Activated naive CD8-positive, alpha-beta T cell treated with anti-CD3 and anti-CD28 coated beads, Interleukin-2, amount 50 U/mL, for 24 hours (primary cell): ENCODE measurements at regions not wholly inside any gene's neighbourhood (a gene's known extent, or its start where the extent isn't known, plus 50 kb on each side); places are given as distances from the start of the nearest gene placed in this dataset.

Source experiments
- ATAC-seq: fragments of 150-1000 bp; cut with Tn5 transposase; one replicate; pipeline ENCODE4 v1.10.0; 2021
- DNase-seq: peaks from one replicate; pipeline ENCODE4 v3.0.0; 2021
- H3K27ac Mint-ChIP-seq: one replicate; pipeline ENCODE4 v1.8.0; 2021; ENCODE audit warnings: mild to moderate bottlenecking, mixed read lengths
- H3K27me3 Mint-ChIP-seq: one replicate; pipeline ENCODE4 v1.8.0; 2021; ENCODE audit warnings: mixed read lengths
- H3K36me3 Mint-ChIP-seq: one replicate; pipeline ENCODE4 v1.8.0; 2021; ENCODE audit warnings: low read depth, mixed read lengths
- H3K4me1 Mint-ChIP-seq: one replicate; pipeline ENCODE4 v1.8.0; 2021; ENCODE audit warnings: mixed read lengths
- H3K4me3 Mint-ChIP-seq: one replicate; pipeline ENCODE4 v1.8.0; 2021; ENCODE audit warnings: mild to moderate bottlenecking, moderate library complexity, mixed read lengths
- H3K9me3 Mint-ChIP-seq: one replicate; pipeline ENCODE4 v1.8.0; 2021; ENCODE audit warnings: mixed read lengths

- H3K4me3 Mint-ChIP-seq: no peak overlapping the region
- peaks cover 10% of the 10 kb centered on the region for H3K4me1 Mint-ChIP-seq
- H3K9me3 Mint-ChIP-seq: no peaks in the 10 kb centered on the region
- H3K36me3 Mint-ChIP-seq: no peaks in the 10 kb centered on the region
- DNase-seq: peak; percentile 14
- ATAC-seq: no peak
- peaks cover 2% of the 10 kb centered on the region for H3K27me3 Mint-ChIP-seq
- H3K27ac Mint-ChIP-seq: no peak overlapping the region
Observed at GRCh38 chr1:229024528-229025130, 246.3 kb upstream of the RAB4A start.

GRCh38 chr1:229025576-229025975 lies 245.3 kb upstream of the RAB4A start:
- Mint-ChIP-seq H3K27ac (no peak overlapping the region), H3K27me3 (no peaks in the 10 kb centered on the region), H3K9me3 (no peaks in the 10 kb centered on the region), H3K36me3 (no peaks in the 10 kb centered on the region), H3K4me3 (no peak overlapping the region), H3K4me1 (peaks cover 10% of the 10 kb centered on the region)
- no peak for ATAC-seq
- DNase-seq: no peak

- Mint-ChIP-seq H3K4me3 (peak overlapping the region; percentile 73), H3K4me1 (peaks cover 10% of the 10 kb centered on the region), H3K27ac (peak overlapping the region; percentile 81), H3K9me3 (no peaks in the 10 kb centered on the region), H3K36me3 (no peaks in the 10 kb centered on the region), H3K27me3 (no peaks in the 10 kb centered on the region)
- ATAC-seq (no peak), DNase-seq (no peak)
Observed at GRCh38 chr1:229027158-229027557, 243.8 kb upstream of the RAB4A start.

- peak overlapping the region; percentile 81 for H3K27ac Mint-ChIP-seq
- peak; percentile 62 for ATAC-seq
- H3K4me1 Mint-ChIP-seq: peaks cover 11% of the 10 kb centered on the region
- DNase-seq: peak; percentile 20
- no peaks in the 10 kb centered on the region for H3K9me3 Mint-ChIP-seq
- no peaks in the 10 kb centered on the region for H3K27me3 Mint-ChIP-seq
- peak overlapping the region; percentile 73 for H3K4me3 Mint-ChIP-seq
- no peaks in the 10 kb centered on the region for H3K36me3 Mint-ChIP-seq
Observed at GRCh38 chr1:229027622-229028182, 243.2 kb upstream of the RAB4A start.

- H3K4me3 Mint-ChIP-seq: no peak overlapping the region
- H3K27ac Mint-ChIP-seq: no peak overlapping the region
- H3K27me3 Mint-ChIP-seq: no peaks in the 10 kb centered on the region
- no peaks in the 10 kb centered on the region for H3K9me3 Mint-ChIP-seq
- ATAC-seq (no peak), DNase-seq (no peak)
- peaks cover 17% of the 10 kb centered on the region for H3K4me1 Mint-ChIP-seq
- no peaks in the 10 kb centered on the region for H3K36me3 Mint-ChIP-seq
Observed at GRCh38 chr1:229028544-229028943, 242.4 kb upstream of the RAB4A start.

- Mint-ChIP-seq H3K4me1 (peaks cover 17% of the 10 kb centered on the region), H3K9me3 (no peaks in the 10 kb centered on the region), H3K36me3 (no peaks in the 10 kb centered on the region), H3K4me3 (no peak overlapping the region), H3K27me3 (no peaks in the 10 kb centered on the region), H3K27ac (no peak overlapping the region)
- DNase-seq (no peak), ATAC-seq (no peak)
Observed at GRCh38 chr1:229028987-229029878, 241.7 kb upstream of the RAB4A start.

GRCh38 chr1:229029879-229030235 lies 241.1 kb upstream of the RAB4A start:
- Mint-ChIP-seq H3K36me3 (no peaks in the 10 kb centered on the region), H3K4me1 (peaks cover 18% of the 10 kb centered on the region)
- no peak for ATAC-seq

GRCh38 chr1:229030630-229031029 lies 240.3 kb upstream of the RAB4A start:
- Mint-ChIP-seq H3K9me3 (no peaks in the 10 kb centered on the region), H3K27me3 (no peaks in the 10 kb centered on the region), H3K4me1 (peaks cover 26% of the 10 kb centered on the region), H3K36me3 (no peaks in the 10 kb centered on the region), H3K4me3 (no peak overlapping the region), H3K27ac (no peak overlapping the region)
- ATAC-seq (no peak), DNase-seq (no peak)

More at GRCh38 chr1:229029879-229030235, 241.1 kb upstream of the RAB4A start:
- Mint-ChIP-seq H3K9me3 (no peaks in the 10 kb centered on the region), H3K27me3 (no peaks in the 10 kb centered on the region), H3K4me3 (no peak overlapping the region), H3K27ac (no peak overlapping the region)
- no peak for DNase-seq

GRCh38 chr1:229031061-229031460 lies 239.8 kb upstream of the RAB4A start:
- DNase-seq (no peak), ATAC-seq (no peak)
- Mint-ChIP-seq H3K9me3 (no peaks in the 10 kb centered on the region), H3K27me3 (no peaks in the 10 kb centered on the region), H3K4me3 (no peak overlapping the region), H3K4me1 (peaks cover 30% of the 10 kb centered on the region), H3K36me3 (no peaks in the 10 kb centered on the region), H3K27ac (no peak overlapping the region)

GRCh38 chr1:229031481-229032341 lies 239.2 kb upstream of the RAB4A start:
- peaks cover 37% of the 10 kb centered on the region for H3K4me1 Mint-ChIP-seq
- no peak for DNase-seq
- H3K27me3 Mint-ChIP-seq: no peaks in the 10 kb centered on the region
- ATAC-seq: no peak
- H3K9me3 Mint-ChIP-seq: no peaks in the 10 kb centered on the region
- H3K36me3 Mint-ChIP-seq: no peaks in the 10 kb centered on the region
- H3K4me3 Mint-ChIP-seq: no peak overlapping the region
- H3K27ac Mint-ChIP-seq: no peak overlapping the region

- H3K9me3 Mint-ChIP-seq: no peaks in the 10 kb centered on the region
- ATAC-seq (no peak), DNase-seq (no peak)
- no peaks in the 10 kb centered on the region for H3K36me3 Mint-ChIP-seq
- H3K27ac Mint-ChIP-seq: no peak overlapping the region
- H3K4me3 Mint-ChIP-seq: no peak overlapping the region
- H3K27me3 Mint-ChIP-seq: no peaks in the 10 kb centered on the region
- H3K4me1 Mint-ChIP-seq: peaks cover 39% of the 10 kb centered on the region
Observed at GRCh38 chr1:229032375-229032774, 238.5 kb upstream of the RAB4A start.

- Mint-ChIP-seq H3K9me3 (no peaks in the 10 kb centered on the region), H3K36me3 (no peaks in the 10 kb centered on the region), H3K27ac (no peak overlapping the region), H3K4me3 (no peak overlapping the region), H3K4me1 (peaks cover 38% of the 10 kb centered on the region), H3K27me3 (peaks cover 2% of the 10 kb centered on the region)
- ATAC-seq (no peak), DNase-seq (no peak)
Observed at GRCh38 chr1:229033480-229033879, 237.4 kb upstream of the RAB4A start.

GRCh38 chr1:229034342-229034741 lies 236.6 kb upstream of the RAB4A start:
- peaks cover 39% of the 10 kb centered on the region for H3K4me1 Mint-ChIP-seq
- H3K36me3 Mint-ChIP-seq: no peaks in the 10 kb centered on the region
- no peak for ATAC-seq
- no peak overlapping the region for H3K27ac Mint-ChIP-seq
- DNase-seq: no peak
- no peak overlapping the region for H3K4me3 Mint-ChIP-seq
- peaks cover 7% of the 10 kb centered on the region for H3K27me3 Mint-ChIP-seq
- no peaks in the 10 kb centered on the region for H3K9me3 Mint-ChIP-seq

- peaks cover 10% of the 10 kb centered on the region for H3K27me3 Mint-ChIP-seq
- ATAC-seq (peak; percentile 43), DNase-seq (no peak)
- no peaks in the 10 kb centered on the region for H3K9me3 Mint-ChIP-seq
- no peaks in the 10 kb centered on the region for H3K36me3 Mint-ChIP-seq
- H3K4me1 Mint-ChIP-seq: peaks cover 39% of the 10 kb centered on the region
- no peak overlapping the region for H3K4me3 Mint-ChIP-seq
- no peak overlapping the region for H3K27ac Mint-ChIP-seq
Observed at GRCh38 chr1:229035054-229035747, 235.7 kb upstream of the RAB4A start.
